Activated CD4-positive, alpha-beta T cell treated with anti-CD3 and anti-CD28 coated beads for 24 hours (primary cell): ENCODE measurements at regions not wholly inside any gene's neighbourhood (a gene's known extent, or its start where the extent isn't known, plus 50 kb on each side); places are given as distances from the start of the nearest gene placed in this dataset.

Experiments
- DNase-seq, 2 donors: peaks; one replicate each; pipeline ENCODE4 v3.0.0-alpha.2; 2020; ENCODE audit warnings: low read depth in 2 of 2

- peak in 1 of 2 donors; percentile 35 for DNase-seq
Observed at GRCh38 chr6:41428996-41429421, 93.6 kb downstream of the NCR2 start.

DNA sequence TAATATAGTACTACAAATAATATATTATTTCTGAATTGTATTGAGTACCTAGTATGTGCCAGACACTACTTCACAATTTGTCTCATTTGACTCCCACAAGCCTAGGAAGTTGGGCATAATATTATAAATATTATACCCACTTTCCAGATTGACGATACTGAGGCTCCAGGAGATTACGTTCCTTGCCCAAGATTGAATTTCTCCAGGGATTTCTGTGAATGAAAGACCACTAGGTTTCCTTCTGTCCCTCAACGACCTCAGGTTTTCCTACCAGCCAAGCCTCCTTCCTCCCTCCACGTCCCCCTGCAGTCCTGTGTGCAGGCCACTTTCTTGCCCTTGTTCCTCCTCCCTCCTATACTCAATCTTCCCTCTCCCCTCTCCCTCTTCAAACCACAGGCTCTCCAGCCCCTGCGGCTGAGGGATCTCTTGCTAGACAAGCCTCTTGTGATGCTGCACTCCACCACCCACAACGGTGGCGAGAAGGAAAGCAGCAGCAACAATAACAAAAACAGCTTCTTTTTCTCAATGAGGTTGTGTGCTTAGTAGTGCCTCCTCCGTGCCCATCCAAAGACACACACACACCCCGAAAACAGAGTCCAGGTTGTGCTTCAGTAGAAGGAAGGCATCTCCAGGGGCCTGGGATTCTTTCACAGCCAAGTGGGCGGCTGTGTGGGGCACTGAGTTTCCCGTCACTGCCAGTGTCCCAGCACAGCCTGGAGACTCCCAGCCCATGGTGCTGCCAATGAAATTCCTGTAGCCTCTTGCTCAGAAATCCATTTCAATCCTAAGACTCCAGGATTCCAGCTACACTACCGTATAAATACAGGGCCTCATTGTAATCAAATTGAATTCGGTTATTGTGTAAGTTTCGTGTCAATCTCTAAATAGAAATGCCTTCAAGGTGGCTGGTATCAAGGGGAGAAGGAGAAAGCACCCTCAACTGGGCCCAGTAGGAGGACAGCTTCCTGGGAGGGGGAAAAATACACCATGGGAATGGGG lies 94.4 kb downstream of the NCR2 start:
- no peak for DNase-seq

- DNase-seq: no peak
Observed at GRCh38 chr6:41430875-41431274, 95.5 kb downstream of the NCR2 start.

- DNase-seq: no peak
Observed at GRCh38 chr6:41432280-41432679, 96.9 kb downstream of the NCR2 start.

GRCh38 chr6:41434803-41435481 lies 99.5 kb downstream of the NCR2 start:
- DNase-seq: no peak

GRCh38 chr6:41437604-41438003 lies 102.2 kb downstream of the NCR2 start:
- DNase-seq: no peak

DNA sequence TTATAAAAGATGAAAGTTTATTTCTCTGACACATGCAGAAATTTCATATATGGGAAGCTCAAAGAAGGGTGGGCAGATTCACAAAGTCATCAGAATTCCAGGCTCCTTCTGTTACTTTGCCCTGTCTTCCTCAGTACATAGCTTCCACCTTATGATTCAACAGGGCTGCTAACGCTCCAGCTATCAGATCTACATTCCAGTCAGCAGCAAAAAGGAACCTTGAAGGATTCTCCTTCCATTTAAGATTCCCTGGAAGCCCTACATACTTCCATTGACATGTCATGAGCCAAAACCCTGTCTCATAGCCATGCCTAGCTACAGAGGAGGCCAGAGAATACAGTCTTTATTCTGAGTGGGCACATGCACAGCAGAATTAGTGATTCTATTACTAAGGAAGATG lies 103.3 kb downstream of the NCR2 start:
- no peak for DNase-seq

GRCh38 chr6:41439524-41440418 lies 104.4 kb downstream of the NCR2 start:
- no peak for DNase-seq

DNA sequence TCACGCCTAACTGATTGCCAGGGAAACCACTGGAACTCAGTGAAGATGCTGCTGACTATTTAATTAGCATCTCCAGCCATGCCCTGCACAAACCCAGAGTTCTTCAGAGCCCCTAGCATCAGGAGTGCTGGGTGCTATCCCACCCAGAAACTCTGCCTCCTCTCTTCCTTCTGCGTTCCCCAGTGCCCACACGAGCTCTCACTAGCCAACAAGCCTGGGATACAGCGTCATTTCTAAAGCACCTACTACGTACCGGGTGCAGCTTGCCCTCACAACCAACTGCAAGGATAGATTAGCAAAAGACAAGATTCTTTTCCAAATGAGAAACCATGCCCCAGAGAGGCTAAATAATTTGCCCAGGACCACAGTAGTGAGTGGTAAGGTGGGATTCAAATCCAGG lies 105.2 kb upstream of the FOXP4 start:
- no peak for DNase-seq

DNA sequence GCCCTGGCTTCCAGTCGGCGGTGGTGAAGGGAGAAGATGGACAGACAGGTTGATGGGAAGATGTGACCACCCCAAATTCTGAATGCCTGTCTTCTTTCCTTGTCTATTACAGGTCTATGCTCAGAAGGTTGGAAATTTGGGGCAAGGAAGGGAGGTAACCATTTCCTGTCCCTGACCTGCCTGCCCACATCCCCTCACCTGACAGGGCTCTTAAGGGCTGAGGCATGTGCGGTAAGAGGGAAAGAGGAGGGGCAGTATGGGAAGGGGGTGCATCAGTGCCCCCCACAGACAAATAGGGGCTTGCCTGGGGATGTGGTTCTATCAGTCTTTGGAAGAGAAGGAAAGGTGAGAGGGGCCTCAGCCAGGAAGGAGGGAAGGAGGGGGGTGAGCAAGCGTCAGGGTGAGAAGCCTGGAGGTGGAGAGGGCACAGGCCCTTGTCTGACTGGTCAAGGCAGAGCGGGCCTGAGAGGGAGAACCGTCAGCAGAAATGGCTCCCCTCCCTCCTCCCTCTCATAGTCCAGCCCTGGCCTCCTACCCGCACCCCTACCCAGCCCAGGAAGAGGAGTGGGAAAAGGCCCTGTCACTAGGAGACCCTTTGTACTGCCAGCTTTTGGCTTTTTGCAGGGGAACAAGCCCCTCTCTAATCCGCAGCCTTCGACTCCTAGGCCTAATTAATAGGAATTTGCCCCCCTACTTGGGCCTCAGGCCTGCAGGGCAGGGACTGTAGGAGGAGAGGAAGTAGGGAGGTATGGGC lies 104.4 kb upstream of the FOXP4 start:
- DNase-seq: no peak

DNA sequence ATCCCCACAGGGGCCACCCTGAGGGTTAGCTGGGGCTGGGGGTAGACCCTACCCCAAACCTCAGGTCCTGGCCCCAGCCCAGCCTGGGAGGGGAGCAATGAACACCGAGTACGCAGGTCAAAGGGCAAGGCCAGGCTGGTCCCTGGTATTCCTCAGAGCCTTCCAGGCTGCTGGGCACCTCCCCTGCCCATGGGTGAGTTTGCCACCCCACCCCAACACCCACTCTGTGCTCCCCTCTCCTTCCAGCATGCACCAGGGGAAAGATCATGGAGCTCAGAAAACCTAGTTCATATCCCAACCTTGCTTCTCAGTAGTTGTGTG lies 103.9 kb upstream of the FOXP4 start:
- DNase-seq: no peak

DNA sequence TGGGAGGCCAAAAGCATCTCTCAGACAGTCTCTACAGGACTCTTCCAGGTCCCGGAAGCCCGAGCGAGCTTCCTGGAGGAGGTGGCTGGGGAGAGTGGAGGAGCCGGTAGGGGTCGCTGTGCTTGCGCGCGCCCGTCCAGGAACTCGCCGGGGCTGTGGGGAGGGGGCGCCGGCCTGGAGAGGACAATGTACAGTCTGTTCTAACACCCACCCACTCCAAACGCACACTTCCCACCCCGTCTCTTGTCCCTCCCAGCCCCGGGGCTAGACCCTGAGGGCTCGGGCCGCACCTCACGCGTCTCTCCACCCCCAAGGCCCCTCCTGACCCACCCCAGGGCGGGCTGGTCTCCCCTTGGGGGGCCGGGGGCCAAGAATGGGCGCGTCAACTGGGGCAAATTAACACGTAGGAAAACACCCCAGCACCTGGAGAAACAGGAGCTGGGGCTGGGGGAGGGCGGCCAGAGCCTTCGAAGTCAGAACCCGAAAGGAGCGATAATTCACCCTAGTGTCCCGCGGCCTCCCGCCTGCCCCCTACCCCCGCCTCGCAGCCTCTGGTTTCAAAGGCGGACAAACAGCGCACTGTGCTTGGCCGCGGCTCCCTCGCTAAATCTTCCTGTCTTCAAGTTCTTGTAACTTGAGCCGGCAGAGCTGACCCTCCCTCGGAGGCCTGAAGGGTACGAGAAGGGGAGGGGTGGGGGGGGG lies 103.2 kb upstream of the FOXP4 start:
- DNase-seq: no peak

- DNase-seq: no peak
Observed at GRCh38 chr6:41443616-41444525, 102.3 kb upstream of the FOXP4 start.

GRCh38 chr6:41445261-41445660 lies 100.9 kb upstream of the FOXP4 start:
- no peak for DNase-seq

DNA sequence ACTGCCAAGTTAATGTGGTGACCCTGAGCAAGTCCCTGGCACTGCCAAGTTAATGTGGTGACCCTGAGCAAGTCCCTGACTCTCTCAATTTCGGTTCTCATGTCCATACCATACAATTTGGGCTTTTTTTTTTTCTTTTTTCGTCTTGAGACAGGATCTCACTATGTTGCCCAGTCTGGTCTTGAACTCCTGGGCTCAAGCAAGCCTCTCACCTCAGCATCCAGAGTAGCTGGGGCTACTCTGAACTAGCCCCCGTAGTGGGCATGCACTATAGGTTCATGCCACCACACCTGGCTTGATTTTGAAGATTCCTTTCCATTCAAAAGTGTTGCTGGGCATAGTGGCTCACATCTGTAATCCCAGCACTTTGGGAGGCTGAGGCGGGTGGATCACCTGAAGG lies 100.0 kb upstream of the FOXP4 start:
- no peak for DNase-seq

DNA sequence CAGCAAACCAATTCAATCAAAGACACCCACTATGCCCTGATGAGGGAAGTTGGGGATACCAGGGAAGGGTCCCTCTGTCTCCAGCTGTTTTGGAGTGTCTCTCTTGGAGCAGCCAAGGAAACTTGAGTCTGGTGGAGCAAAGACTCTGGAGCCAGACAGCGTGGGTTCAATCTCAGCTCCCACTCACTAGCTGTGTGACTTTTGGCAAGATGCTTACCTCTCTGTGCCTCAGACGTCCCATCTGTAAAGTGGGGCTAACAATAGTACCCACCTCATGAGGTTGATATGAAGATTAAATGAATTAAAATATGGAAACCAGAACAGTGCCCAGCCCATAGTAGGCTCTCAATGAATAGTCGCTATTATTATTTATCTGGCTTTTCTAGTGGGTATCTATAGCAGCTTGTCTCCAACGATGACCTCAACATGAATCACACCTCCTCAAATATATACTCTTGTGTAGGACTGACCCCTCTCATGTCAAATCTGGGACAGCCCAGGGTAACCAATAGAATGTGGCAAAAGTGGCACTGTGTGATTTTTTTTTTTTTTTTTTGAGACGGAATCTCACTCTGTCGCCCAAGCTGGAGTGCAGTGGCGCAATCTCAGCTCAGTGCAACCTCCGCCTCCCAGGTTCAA lies 99.2 kb upstream of the FOXP4 start:
- no peak for DNase-seq

GRCh38 chr6:41448256-41448655 lies 97.9 kb upstream of the FOXP4 start:
- no peak for DNase-seq

DNA sequence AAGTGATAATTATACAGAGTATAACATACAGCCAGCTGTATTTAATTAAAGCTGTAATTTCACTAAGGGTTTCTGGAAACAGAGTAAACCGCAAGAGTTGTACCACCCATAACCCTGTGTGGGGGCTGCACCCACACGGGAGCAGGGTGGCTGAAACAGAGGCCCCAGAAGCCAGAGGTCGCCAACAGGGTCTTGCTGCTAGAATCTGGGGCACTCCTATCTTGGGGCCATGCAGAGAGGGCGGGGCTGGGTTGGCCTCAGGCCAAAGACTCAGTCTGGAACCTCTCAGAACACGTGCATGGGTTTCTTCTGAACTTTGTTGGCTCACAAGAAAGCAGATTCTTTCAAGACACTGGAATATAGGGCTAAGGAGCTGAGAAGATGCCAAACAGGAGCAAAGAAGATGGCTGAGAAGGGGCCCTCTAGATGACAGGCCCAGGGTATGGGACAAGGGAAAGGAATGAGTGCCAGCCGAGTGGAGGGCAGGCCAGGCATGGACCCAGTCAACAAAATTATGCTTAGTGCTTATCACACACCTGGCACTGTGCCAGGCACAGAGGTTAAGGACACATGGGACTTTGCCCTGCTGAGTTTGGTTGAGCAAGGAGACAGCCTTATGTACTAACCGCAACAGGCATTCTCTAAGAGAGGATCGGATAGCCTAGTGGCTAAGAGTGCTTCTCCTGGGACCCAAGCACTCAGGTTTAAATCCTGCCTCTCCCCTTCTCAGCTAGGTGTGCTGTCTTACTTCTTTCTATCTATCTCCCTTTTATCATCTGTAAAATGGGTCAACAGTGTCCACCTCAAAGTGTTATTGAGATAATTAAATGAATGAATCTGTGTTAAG lies 96.6 kb upstream of the FOXP4 start:
- no peak for DNase-seq
